ENCODE measurements at regions not wholly inside any gene's neighbourhood (a gene's known extent, or its start where the extent isn't known, plus 50 kb on each side); places are given as distances from the start of the nearest gene placed in this dataset.

DNA sequence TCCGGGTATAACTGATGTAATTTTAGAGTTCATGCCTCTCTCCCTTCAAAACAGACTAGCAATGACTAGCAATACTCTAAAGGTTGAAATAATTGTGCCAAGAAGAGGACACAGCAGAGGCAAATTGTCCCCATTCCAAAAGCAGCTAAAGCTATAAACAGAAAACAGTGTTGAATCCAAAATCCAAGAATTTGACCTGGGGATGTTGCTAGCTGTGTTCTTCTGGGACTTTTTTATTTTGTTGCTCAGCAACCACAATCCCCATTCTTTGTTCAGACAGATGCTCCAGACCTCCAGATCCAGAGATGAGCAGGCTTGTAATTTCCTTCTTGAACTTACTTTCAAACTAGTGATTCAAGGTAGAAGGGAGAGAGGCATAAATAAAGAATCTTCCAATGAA, 191.5 kb downstream of the FOXB1 start:
- Histone ChIP-seq H3K9me3 (no peaks in the 10 kb centered on the region), H3K27me3 (peaks cover 0 to 10% of the 10 kb centered on the region in 2 donors), H3K27ac (no peak overlapping the region), H3K36me3 (no peaks in the 10 kb centered on the region), H3K4me1 (no peaks in the 10 kb centered on the region), H3K4me3 (no peak overlapping the region)
- intact Hi-C loops (cut with DNase I; ENCODE audit: low total_unique reads) = no loop called here
- TF ChIP-seq, protein P1, sequence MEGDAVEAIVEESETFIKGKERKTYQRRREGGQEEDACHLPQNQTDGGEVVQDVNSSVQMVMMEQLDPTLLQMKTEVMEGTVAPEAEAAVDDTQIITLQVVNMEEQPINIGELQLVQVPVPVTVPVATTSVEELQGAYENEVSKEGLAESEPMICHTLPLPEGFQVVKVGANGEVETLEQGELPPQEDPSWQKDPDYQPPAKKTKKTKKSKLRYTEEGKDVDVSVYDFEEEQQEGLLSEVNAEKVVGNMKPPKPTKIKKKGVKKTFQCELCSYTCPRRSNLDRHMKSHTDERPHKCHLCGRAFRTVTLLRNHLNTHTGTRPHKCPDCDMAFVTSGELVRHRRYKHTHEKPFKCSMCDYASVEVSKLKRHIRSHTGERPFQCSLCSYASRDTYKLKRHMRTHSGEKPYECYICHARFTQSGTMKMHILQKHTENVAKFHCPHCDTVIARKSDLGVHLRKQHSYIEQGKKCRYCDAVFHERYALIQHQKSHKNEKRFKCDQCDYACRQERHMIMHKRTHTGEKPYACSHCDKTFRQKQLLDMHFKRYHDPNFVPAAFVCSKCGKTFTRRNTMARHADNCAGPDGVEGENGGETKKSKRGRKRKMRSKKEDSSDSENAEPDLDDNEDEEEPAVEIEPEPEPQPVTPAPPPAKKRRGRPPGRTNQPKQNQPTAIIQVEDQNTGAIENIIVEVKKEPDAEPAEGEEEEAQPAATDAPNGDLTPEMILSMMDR (IDR thresholded peaks at IDR 0.05) = no peak
- TF ChIP-seq POLR2A (IDR thresholded peaks at IDR 0.05) = no peak
- no peak for DNase-seq

DNA sequence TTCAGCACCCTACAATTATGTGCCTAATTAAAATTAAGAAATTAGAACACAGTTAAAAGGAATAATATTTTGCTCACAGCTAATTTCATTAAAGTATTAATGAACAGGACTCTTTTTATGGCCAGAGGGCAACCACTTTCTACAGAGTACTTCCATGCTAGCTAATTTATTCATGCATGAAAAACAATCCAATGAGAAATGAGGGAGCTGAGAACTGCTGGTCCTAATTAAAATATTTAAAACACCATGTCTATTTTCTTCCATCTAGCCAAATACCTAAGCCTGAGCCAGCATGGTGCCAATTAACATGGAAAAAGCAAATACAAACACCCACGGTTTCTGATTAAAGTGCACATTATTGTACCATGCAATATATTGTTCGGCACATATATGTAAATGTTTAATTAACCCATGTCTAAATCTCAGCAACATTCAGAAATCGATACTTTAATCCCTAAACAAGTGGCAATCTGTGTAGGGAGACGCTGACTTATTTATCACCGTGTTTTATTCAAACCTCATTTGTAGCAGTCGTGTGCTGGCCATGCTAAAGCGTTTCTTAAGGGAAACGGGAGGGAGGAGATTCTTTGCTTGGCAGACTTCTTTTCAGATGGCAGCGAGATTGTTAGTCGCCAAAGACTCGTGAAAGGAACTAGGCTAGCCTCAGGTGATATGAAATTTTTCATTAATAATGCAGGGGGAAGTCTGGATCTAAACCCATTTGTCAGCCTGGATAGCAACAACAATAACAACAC, 193.5 kb downstream of the ANXA2 start:
- DNase-seq = no peak
- H3K27ac ChIP-seq = no peak overlapping the region
- no peaks in the 10 kb centered on the region for H3K9me3 ChIP-seq
- TF ChIP-seq, protein P1 (IDR thresholded peaks at IDR 0.05) = no peak
- no peak for TF ChIP-seq POLR2A (IDR thresholded peaks at IDR 0.05)
- H3K27me3 ChIP-seq = peaks cover 0 to 14% of the 10 kb centered on the region in 2 donors
- no peaks in the 10 kb centered on the region for H3K4me1 ChIP-seq
- intact Hi-C loops (cut with DNase I; ENCODE audit: low total_unique reads) = no loop called here
- H3K36me3 ChIP-seq = no peaks in the 10 kb centered on the region
- no peak overlapping the region for H3K4me3 ChIP-seq

DNA sequence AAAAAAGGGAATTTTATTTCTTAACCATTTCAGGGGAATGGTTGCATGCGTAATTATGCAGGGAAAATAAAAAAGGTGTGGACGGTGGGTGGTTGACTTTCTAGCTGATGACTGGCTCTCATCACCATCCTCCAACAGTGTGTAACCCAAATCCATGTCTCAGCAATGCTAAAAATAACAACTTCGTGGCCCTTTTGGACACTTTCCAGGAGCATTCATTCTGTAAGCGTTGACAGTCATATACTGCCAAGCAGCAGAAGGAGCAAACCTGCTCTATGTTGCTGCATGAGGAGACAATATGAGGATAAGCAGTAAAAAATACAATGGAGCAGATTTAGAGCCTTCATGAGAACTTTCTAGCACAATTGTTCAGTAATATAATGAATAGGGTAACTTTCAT, 189.1 kb downstream of the ANXA2 start:
- no peaks in the 10 kb centered on the region for H3K36me3 ChIP-seq
- DNase-seq = no peak
- H3K4me1 ChIP-seq = no peaks in the 10 kb centered on the region
- TF ChIP-seq, protein P1 (IDR thresholded peaks at IDR 0.05) = no peak
- TF ChIP-seq POLR2A (IDR thresholded peaks at IDR 0.05) = no peak
- no peaks in the 10 kb centered on the region for H3K9me3 ChIP-seq
- no peak overlapping the region for H3K4me3 ChIP-seq
- intact Hi-C loops (cut with DNase I; ENCODE audit: low total_unique reads) = no loop called here
- H3K27ac ChIP-seq = no peak overlapping the region
- H3K27me3 ChIP-seq = no peaks in the 10 kb centered on the region

DNA sequence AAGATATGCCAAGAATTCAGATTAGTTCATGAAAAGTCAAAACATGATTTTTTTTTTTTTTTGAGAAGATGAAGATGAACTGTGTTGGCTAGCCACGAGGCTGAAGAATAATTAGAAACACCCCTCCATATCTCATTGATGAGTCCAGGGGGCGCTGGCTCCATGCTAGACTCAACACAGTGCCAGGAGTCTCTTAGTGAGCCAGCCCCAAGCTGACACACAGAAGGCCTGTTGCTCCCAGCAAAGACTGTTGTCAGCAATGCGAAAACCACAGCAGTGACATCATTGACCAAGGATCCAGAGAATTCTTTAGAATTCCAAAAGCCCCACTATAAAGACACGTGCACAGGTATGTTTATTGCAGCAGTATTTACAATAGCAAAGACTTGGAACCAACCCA, 185.2 kb downstream of the ANXA2 start:
- intact Hi-C loops (cut with DNase I; ENCODE audit: low total_unique reads) = no loop called here

DNA sequence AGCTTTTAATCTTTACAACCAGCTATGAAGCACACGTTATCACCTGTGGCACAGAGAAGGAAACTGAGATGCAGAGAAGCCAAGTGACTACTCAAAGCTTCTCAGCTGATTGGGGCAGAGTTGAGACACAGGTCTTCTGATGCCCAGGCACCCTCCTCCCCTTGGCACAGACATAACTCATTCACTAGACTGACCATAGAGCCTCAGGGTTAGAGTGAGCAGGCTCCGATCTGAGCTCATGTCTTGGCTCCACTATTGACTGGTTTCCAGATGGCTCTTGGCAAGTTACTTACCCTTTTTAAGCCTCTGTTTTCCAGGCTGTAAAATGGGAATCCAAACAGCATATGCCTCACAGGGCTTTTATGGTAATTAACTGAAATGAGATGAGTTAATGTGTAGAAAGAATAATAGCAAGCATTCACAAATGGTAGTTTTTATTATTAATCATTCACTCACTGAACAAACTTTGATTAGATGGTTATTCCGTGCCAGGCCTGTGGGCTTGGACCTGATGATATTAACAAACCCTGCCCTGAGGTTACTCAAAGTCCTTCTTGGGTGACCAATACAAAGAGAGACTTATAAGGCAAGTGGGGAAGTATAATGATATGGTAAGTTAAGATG, 184.3 kb downstream of the ANXA2 start:
- intact Hi-C loops (cut with DNase I; ENCODE audit: low total_unique reads) = no loop called here
- no peak for DNase-seq
- H3K27ac ChIP-seq = no peak overlapping the region
- H3K4me1 ChIP-seq = no peaks in the 10 kb centered on the region
- TF ChIP-seq, protein P1 (IDR thresholded peaks at IDR 0.05) = no peak
- TF ChIP-seq POLR2A (IDR thresholded peaks at IDR 0.05) = no peak
- H3K27me3 ChIP-seq = no peaks in the 10 kb centered on the region
- H3K36me3 ChIP-seq = no peaks in the 10 kb centered on the region
- no peaks in the 10 kb centered on the region for H3K9me3 ChIP-seq
- H3K4me3 ChIP-seq = no peak overlapping the region

More for the DNA sequence above, 185.2 kb downstream of the ANXA2 start:
- Histone ChIP-seq H3K36me3 (no peaks in the 10 kb centered on the region), H3K27me3 (no peaks in the 10 kb centered on the region), H3K27ac (no peak overlapping the region), H3K9me3 (no peaks in the 10 kb centered on the region), H3K4me3 (no peak overlapping the region), H3K4me1 (no peaks in the 10 kb centered on the region)
- no peak for DNase-seq
- TF ChIP-seq POLR2A (IDR thresholded peaks at IDR 0.05) = no peak
- TF ChIP-seq, protein P1 (IDR thresholded peaks at IDR 0.05) = no peak

Data from uterus (tissue), 3 donors.